ENCODE measurements at regions not wholly inside any gene's neighbourhood (a gene's known extent, or its start where the extent isn't known, plus 50 kb on each side); places are given as distances from the start of the nearest gene placed in this dataset.

DNA sequence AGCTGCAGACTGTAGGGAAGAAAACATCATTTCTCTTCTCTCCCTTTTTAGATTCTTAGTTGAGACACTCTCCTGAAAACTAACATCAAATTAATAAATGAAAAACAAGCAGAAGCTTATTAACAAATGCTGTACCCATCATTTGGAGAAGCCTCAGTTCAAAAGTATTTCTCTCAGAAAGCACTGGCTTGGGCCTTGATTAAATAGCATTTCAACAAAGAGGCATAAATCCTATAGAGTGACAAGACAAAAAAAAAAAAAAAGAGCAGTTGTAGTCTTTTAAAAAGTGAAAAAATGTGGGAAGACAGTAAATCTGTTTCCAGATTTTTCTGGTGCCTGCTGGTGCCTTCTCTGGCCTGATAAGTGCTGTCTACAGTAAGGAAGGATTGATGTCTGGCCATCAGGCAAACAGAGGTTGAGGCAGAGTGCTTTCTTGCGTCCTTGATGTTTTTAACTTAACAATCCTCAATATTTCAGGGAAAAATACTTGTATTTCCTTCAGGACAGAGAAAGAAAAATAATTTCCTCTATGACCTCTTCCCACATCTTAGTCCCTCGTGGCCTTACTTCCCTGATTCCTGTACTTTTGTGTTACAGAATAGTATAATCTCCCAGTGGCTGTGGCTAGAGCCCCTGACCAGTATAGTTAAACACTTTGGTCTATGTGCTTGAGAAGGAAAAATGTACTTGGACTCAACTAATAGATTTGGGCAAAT, 300.5 kb downstream of the HGF start:
- BruUV-seq (replicated peaks) = no TSS peak
- no peaks in the 10 kb centered on the region for H3K9me3 ChIP-seq
- no peaks in the 10 kb centered on the region for H3K27me3 ChIP-seq (replicated peaks; ENCODE audit: control insufficient read depth, insufficient read depth, low read length)
- peaks cover 26% of the 10 kb centered on the region for H3K4me1 Mint-ChIP-seq (ENCODE audit: low read depth, unreplicated experiment)
- TF ChIP-seq CTCF (IDR thresholded peaks at IDR 0.05; ENCODE audit: insufficient read depth in 1 of 2, low read depth in 1 of 2, low read length in 1 of 2, severe bottlenecking in 1 of 2, unreplicated experiment in 1 of 2) = no peak
- no peak overlapping the region for H3K27ac Mint-ChIP-seq (ENCODE audit: unreplicated experiment)
- H3K27me3 Mint-ChIP-seq (ENCODE audit: insufficient read depth, unreplicated experiment) = no peaks in the 10 kb centered on the region
- H3K36me3 ChIP-seq (ENCODE audit: control insufficient read depth, insufficient read depth, low read length) = no peaks in the 10 kb centered on the region
- no peak for DNase-seq
- no peaks in the 10 kb centered on the region for H3K9me3 Mint-ChIP-seq (ENCODE audit: unreplicated experiment)
- H3K4me3 Mint-ChIP-seq (ENCODE audit: unreplicated experiment) = no peak overlapping the region
- no peaks in the 10 kb centered on the region for H3K36me3 Mint-ChIP-seq (ENCODE audit: insufficient read depth, unreplicated experiment)
- H3K4me1 ChIP-seq = peaks cover 11% of the 10 kb centered on the region
- ChIA-PET CTCF (interaction anchor here (0.6 to 1.9 kb wide), 19 partner anchors 9 to 852 kb away, joined by 3 to 15 read pairs (median 5); partner anchors contain the start of gene SEMA3C), POLR2A (no interaction called here)
- intact Hi-C loops (cut with micrococcal nuclease; ENCODE audit: unreplicated experiment) = no loop called here
- no peak overlapping the region for H3K4me3 ChIP-seq (ENCODE audit: low read depth, low read length)

DNA sequence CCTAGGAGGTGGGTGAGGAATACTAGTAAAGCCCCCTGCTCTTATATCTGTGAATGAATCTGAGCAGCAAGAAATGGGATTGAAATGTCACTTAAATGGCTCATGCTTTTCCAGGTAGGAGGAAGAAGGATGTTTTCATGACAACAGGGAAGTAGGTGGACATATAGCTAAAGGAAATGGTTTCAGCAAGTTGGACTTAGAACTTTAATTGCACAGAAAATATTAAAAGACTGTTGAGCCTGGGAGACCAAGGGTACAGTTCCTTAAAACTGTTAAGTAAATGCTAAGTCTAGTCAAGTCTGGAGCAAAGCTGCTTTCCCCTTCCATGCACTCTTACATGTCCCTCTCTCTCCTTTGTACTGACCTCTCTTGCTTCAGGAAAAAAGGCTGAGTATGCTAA, 301.3 kb downstream of the HGF start:
- CTCF ChIA-PET = interaction anchor here (0.8 kb wide), 1 partner anchor 771 kb away, joined by 3 read pairs; no protein-coding TSS in a partner anchor
- Histone ChIP-seq H3K4me3 (ENCODE audit: low read depth, low read length) (no peak overlapping the region), H3K9me3 (no peaks in the 10 kb centered on the region), H3K4me1 (peaks cover 11% of the 10 kb centered on the region), H3K27me3 (replicated peaks; ENCODE audit: control insufficient read depth, insufficient read depth, low read length) (no peaks in the 10 kb centered on the region), H3K36me3 (ENCODE audit: control insufficient read depth, insufficient read depth, low read length) (no peaks in the 10 kb centered on the region)
- no peak for TF ChIP-seq CTCF (IDR thresholded peaks at IDR 0.05; ENCODE audit: insufficient read depth in 1 of 2, low read depth in 1 of 2, low read length in 1 of 2, severe bottlenecking in 1 of 2, unreplicated experiment in 1 of 2)
- Mint-ChIP-seq H3K9me3 (ENCODE audit: unreplicated experiment) (no peaks in the 10 kb centered on the region), H3K4me1 (ENCODE audit: low read depth, unreplicated experiment) (peaks cover 26% of the 10 kb centered on the region), H3K4me3 (ENCODE audit: unreplicated experiment) (no peak overlapping the region), H3K27ac (ENCODE audit: unreplicated experiment) (no peak overlapping the region), H3K36me3 (ENCODE audit: insufficient read depth, unreplicated experiment) (no peaks in the 10 kb centered on the region), H3K27me3 (ENCODE audit: insufficient read depth, unreplicated experiment) (no peaks in the 10 kb centered on the region)
- BruUV-seq (replicated peaks) = no TSS peak
- POLR2A ChIA-PET = no interaction called here
- intact Hi-C loops (cut with micrococcal nuclease; ENCODE audit: unreplicated experiment) = no loop called here
- DNase-seq = no peak

DNA sequence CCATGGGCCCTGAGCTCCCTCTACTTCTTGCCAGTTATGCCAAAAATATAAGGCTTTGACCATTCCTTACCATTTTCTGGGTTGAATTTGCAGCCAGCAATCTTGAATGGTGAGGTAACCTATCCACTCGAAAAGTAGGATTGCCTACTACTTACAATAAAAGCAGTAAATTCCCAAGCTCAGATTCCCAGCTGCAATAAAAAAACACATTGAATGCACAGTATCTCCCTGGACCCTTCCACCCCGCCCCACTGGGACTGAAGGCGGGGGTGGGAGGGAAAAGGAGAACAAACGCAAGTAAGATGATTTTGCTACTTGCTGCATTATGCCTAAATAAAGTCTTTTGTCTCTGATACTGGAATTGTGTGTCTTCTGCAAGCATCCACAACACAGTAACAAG, 301.9 kb downstream of the HGF start:
- H3K27me3 Mint-ChIP-seq (ENCODE audit: insufficient read depth, unreplicated experiment) = no peaks in the 10 kb centered on the region
- no peaks in the 10 kb centered on the region for H3K36me3 ChIP-seq (ENCODE audit: control insufficient read depth, insufficient read depth, low read length)
- no peaks in the 10 kb centered on the region for H3K36me3 Mint-ChIP-seq (ENCODE audit: insufficient read depth, unreplicated experiment)
- ChIA-PET POLR2A (no interaction called here), CTCF (interaction anchor here (0.8 kb wide), 1 partner anchor 770 kb away, joined by 3 read pairs; no protein-coding TSS in a partner anchor)
- H3K9me3 Mint-ChIP-seq (ENCODE audit: unreplicated experiment) = no peaks in the 10 kb centered on the region
- BruUV-seq (replicated peaks) = no TSS peak
- no peak overlapping the region for H3K4me3 ChIP-seq (ENCODE audit: low read depth, low read length)
- H3K27me3 ChIP-seq (replicated peaks; ENCODE audit: control insufficient read depth, insufficient read depth, low read length) = no peaks in the 10 kb centered on the region
- intact Hi-C loops (cut with micrococcal nuclease; ENCODE audit: unreplicated experiment) = no loop called here
- peaks cover 26% of the 10 kb centered on the region for H3K4me1 Mint-ChIP-seq (ENCODE audit: low read depth, unreplicated experiment)
- H3K9me3 ChIP-seq = no peaks in the 10 kb centered on the region
- no peak for DNase-seq
- H3K4me1 ChIP-seq = peaks cover 11% of the 10 kb centered on the region
- TF ChIP-seq CTCF (IDR thresholded peaks at IDR 0.05; ENCODE audit: insufficient read depth in 1 of 2, low read depth in 1 of 2, low read length in 1 of 2, severe bottlenecking in 1 of 2, unreplicated experiment in 1 of 2) = no peak
- no peak overlapping the region for H3K4me3 Mint-ChIP-seq (ENCODE audit: unreplicated experiment)
- no peak overlapping the region for H3K27ac Mint-ChIP-seq (ENCODE audit: unreplicated experiment)
